ENCODE measurements at regions not wholly inside any gene's neighbourhood (a gene's known extent, or its start where the extent isn't known, plus 50 kb on each side); places are given as distances from the start of the nearest gene placed in this dataset.

DNA sequence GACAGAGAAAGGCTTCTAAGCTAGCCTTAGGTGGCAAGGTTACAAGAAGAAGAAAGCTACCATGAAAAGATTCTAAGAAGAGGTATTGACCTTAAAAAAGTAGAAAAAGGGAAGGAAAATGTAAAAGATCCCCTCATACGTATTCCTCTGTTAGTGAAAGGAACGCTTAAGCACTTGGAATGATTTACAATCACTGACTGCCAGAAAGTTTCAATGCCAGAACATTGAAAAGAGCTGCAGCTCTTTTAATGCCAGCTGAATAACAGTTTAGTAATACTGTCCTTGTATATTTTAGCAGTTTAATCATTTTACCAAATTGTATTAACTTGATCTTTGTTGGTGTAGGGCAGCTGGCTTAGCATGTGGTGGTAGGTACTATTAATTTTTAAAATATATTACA lies 650.7 kb downstream of the FAM181B start:
- Histone ChIP-seq H3K27me3 (ENCODE audit: control insufficient read depth, insufficient read depth, low read length) (no peaks in the 10 kb centered on the region), H3K36me3 (ENCODE audit: control insufficient read depth, insufficient read depth, low read length) (no peaks in the 10 kb centered on the region), H3K9me3 (ENCODE audit: control insufficient read depth, insufficient read depth, low read depth, low read length) (peaks cover 9% of the 10 kb centered on the region), H3K4me1 (ENCODE audit: control insufficient read depth, insufficient read depth, low read length) (no peaks in the 10 kb centered on the region), H3K27ac (ENCODE audit: low read length) (no peak overlapping the region), H3K4me3 (ENCODE audit: low read depth in 2 of 2, low read length in 2 of 2) (no peak overlapping the region)
- ATAC-seq, result no peak
- ChIA-PET CTCF (no interaction called here), POLR2A (no interaction called here)
- TF ChIP-seq TCF7L2 (IDR thresholded peaks at IDR 0.05; ENCODE audit: low read depth, low read length), result no peak
- no peak for TF ChIP-seq POLR2AphosphoS5 (IDR thresholded peaks at IDR 0.05; ENCODE audit: low read depth, low read length)
- no peak for TF ChIP-seq SIN3A (IDR thresholded peaks at IDR 0.05; ENCODE audit: borderline replicate concordance, insufficient read depth, low read depth, low read length)
- intact Hi-C loops (cut with micrococcal nuclease; ENCODE audit: unreplicated experiment) (no loop called here), in situ Hi-C loops (cut with HindIII; ENCODE audit: low pct_unique_long_range_greater_than_20kb, low sequenced_read_pairs) (no loop called here)
- DNase-seq (ENCODE audit: low read depth, low spot score), result no peak
- BruUV-seq (replicated peaks), result no TSS peak

DNA sequence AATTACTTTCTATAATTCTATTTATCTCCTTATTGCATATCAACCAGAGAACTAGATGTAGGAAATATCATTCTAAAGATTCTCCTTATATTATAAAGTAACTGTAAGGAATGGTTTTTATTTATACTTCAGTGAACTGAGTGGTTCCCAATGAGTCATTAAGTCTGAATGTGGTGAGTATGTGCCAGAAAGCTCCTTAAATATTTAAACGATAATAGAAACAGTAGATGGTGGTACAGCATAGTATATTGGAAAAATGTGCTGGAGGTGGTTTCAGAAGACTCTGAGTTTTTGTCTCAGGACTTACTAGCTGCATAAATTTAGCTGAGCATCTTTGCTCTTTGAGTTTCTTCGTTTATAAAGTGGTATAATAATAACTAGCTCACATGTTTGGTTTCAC lies 653.5 kb downstream of the FAM181B start:
- peaks cover 9% of the 10 kb centered on the region for H3K9me3 ChIP-seq (ENCODE audit: control insufficient read depth, insufficient read depth, low read depth, low read length)
- no peaks in the 10 kb centered on the region for H3K27me3 ChIP-seq (ENCODE audit: control insufficient read depth, insufficient read depth, low read length)
- in situ Hi-C loops (cut with HindIII; ENCODE audit: low pct_unique_long_range_greater_than_20kb, low sequenced_read_pairs), result no loop called here
- ChIA-PET POLR2A (no interaction called here), CTCF (no interaction called here)
- H3K4me1 ChIP-seq (ENCODE audit: control insufficient read depth, insufficient read depth, low read length), result no peaks in the 10 kb centered on the region
- no peak overlapping the region for H3K27ac ChIP-seq (ENCODE audit: low read length)
- ATAC-seq (no peak), DNase-seq (ENCODE audit: low read depth, low spot score) (no peak)
- no peak overlapping the region for H3K4me3 ChIP-seq (ENCODE audit: low read depth in 2 of 2, low read length in 2 of 2)
- intact Hi-C loops (cut with micrococcal nuclease; ENCODE audit: unreplicated experiment), result no loop called here
- no TSS peak for BruUV-seq (replicated peaks)
- TF ChIP-seq, protein P1, sequence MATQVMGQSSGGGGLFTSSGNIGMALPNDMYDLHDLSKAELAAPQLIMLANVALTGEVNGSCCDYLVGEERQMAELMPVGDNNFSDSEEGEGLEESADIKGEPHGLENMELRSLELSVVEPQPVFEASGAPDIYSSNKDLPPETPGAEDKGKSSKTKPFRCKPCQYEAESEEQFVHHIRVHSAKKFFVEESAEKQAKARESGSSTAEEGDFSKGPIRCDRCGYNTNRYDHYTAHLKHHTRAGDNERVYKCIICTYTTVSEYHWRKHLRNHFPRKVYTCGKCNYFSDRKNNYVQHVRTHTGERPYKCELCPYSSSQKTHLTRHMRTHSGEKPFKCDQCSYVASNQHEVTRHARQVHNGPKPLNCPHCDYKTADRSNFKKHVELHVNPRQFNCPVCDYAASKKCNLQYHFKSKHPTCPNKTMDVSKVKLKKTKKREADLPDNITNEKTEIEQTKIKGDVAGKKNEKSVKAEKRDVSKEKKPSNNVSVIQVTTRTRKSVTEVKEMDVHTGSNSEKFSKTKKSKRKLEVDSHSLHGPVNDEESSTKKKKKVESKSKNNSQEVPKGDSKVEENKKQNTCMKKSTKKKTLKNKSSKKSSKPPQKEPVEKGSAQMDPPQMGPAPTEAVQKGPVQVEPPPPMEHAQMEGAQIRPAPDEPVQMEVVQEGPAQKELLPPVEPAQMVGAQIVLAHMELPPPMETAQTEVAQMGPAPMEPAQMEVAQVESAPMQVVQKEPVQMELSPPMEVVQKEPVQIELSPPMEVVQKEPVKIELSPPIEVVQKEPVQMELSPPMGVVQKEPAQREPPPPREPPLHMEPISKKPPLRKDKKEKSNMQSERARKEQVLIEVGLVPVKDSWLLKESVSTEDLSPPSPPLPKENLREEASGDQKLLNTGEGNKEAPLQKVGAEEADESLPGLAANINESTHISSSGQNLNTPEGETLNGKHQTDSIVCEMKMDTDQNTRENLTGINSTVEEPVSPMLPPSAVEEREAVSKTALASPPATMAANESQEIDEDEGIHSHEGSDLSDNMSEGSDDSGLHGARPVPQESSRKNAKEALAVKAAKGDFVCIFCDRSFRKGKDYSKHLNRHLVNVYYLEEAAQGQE (IDR thresholded peaks at IDR 0.05; ENCODE audit: insufficient read depth in 1 of 2, low read depth in 2 of 2, low read length in 1 of 2), result no peak
- TF ChIP-seq SIN3A (IDR thresholded peaks at IDR 0.05; ENCODE audit: borderline replicate concordance, insufficient read depth, low read depth, low read length) (no peak), POLR2AphosphoS5 (IDR thresholded peaks at IDR 0.05; ENCODE audit: low read depth, low read length) (no peak), TCF7L2 (IDR thresholded peaks at IDR 0.05; ENCODE audit: low read depth, low read length) (no peak)
- TF ChIP-seq, protein P2, sequence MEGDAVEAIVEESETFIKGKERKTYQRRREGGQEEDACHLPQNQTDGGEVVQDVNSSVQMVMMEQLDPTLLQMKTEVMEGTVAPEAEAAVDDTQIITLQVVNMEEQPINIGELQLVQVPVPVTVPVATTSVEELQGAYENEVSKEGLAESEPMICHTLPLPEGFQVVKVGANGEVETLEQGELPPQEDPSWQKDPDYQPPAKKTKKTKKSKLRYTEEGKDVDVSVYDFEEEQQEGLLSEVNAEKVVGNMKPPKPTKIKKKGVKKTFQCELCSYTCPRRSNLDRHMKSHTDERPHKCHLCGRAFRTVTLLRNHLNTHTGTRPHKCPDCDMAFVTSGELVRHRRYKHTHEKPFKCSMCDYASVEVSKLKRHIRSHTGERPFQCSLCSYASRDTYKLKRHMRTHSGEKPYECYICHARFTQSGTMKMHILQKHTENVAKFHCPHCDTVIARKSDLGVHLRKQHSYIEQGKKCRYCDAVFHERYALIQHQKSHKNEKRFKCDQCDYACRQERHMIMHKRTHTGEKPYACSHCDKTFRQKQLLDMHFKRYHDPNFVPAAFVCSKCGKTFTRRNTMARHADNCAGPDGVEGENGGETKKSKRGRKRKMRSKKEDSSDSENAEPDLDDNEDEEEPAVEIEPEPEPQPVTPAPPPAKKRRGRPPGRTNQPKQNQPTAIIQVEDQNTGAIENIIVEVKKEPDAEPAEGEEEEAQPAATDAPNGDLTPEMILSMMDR (IDR thresholded peaks at IDR 0.05), result no peak
- H3K36me3 ChIP-seq (ENCODE audit: control insufficient read depth, insufficient read depth, low read length), result no peaks in the 10 kb centered on the region

DNA sequence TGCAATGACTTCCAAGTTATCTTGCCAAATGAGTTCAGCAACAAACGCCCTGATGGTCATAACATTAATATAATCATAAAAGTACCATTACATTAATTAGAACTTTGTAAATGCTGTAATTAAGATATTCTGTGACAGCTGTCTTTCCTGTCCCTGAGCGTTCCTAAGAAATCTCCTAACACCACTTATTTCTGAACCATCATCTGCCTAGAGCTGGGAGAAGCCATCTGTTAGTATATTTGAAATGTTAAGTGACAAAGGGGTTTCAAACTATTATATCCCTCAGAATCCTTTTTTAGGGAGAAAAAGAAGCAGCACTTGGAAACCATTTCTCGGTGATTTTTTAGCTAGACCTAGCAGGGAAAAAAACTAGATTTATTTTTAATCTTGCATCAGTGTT lies 657.5 kb downstream of the FAM181B start:
- no peak for ATAC-seq
- no TSS peak for BruUV-seq (replicated peaks)
- Histone ChIP-seq H3K4me3 (ENCODE audit: low read depth in 2 of 2, low read length in 2 of 2) (no peak overlapping the region), H3K27me3 (ENCODE audit: control insufficient read depth, insufficient read depth, low read length) (no peaks in the 10 kb centered on the region), H3K36me3 (ENCODE audit: control insufficient read depth, insufficient read depth, low read length) (no peaks in the 10 kb centered on the region), H3K9me3 (ENCODE audit: control insufficient read depth, insufficient read depth, low read depth, low read length) (peaks cover 8% of the 10 kb centered on the region), H3K27ac (ENCODE audit: low read length) (no peak overlapping the region), H3K4me1 (ENCODE audit: control insufficient read depth, insufficient read depth, low read length) (no peaks in the 10 kb centered on the region)
- ChIA-PET POLR2A (no interaction called here), CTCF (no interaction called here)
- no peak for DNase-seq (ENCODE audit: low read depth, low spot score)
- TF ChIP-seq POLR2AphosphoS5 (IDR thresholded peaks at IDR 0.05; ENCODE audit: low read depth, low read length), result no peak
- TF ChIP-seq SIN3A (IDR thresholded peaks at IDR 0.05; ENCODE audit: borderline replicate concordance, insufficient read depth, low read depth, low read length), result no peak
- TF ChIP-seq, protein P1 (IDR thresholded peaks at IDR 0.05; ENCODE audit: insufficient read depth in 1 of 2, low read depth in 2 of 2, low read length in 1 of 2), result no peak
- no peak for TF ChIP-seq TCF7L2 (IDR thresholded peaks at IDR 0.05; ENCODE audit: low read depth, low read length)
- TF ChIP-seq, protein P2 (IDR thresholded peaks at IDR 0.05), result no peak
- intact Hi-C loops (cut with micrococcal nuclease; ENCODE audit: unreplicated experiment), result no loop called here
- in situ Hi-C loops (cut with HindIII; ENCODE audit: low pct_unique_long_range_greater_than_20kb, low sequenced_read_pairs), result no loop called here

Measured in Panc1 (cell line).